MCF 10A (cell line): ENCODE measurements at regions not wholly inside any gene's neighbourhood (a gene's known extent, or its start where the extent isn't known, plus 50 kb on each side); places are given as distances from the start of the nearest gene placed in this dataset.

Experiments used
- BruUV-seq: library from RNA; stranded (reverse); fragments of 400-500 nt; replicated peaks from 2 replicates; lab custom pipeline; 2021; lab: Mats Ljungman, UMichigan
- CTCF ChIA-PET: fragments of 300-600 bp; sonication (Branson Sonifier 250); formaldehyde crosslinking; extraction: SDS; loops from one replicate; lab custom pipeline; 2021; ENCODE audit warnings: antibody characterized with exemption, inconsistent platforms; lab: Yijun Ruan, JAX
- POLR2A ChIA-PET: fragments of 300-600, 350-650 bp; sonication (Branson Sonifier 250); formaldehyde crosslinking; extraction: SDS; loops from one replicate; lab custom pipeline; 2020; ENCODE audit warnings: antibody characterized with exemption, inconsistent platforms; lab: Yijun Ruan, JAX
- DNase-seq: peaks from one replicate; pipeline ENCODE4 v3.0.0-alpha.2; 2018; ENCODE audit not compliant: unreplicated experiment
- H3K27ac Mint-ChIP-seq: one replicate; pipeline ENCODE4 v1.8.0; 2022; ENCODE audit warnings: mild to moderate bottlenecking, low read depth, mixed read lengths; ENCODE audit not compliant: unreplicated experiment
- H3K27me3 Mint-ChIP-seq: one replicate; pipeline ENCODE4 v1.8.0; 2022; ENCODE audit warnings: mixed read lengths; ENCODE audit not compliant: insufficient read depth, unreplicated experiment
- H3K36me3 Mint-ChIP-seq: one replicate; pipeline ENCODE4 v1.8.0; 2022; ENCODE audit warnings: mild to moderate bottlenecking, moderate library complexity, mixed read lengths; ENCODE audit not compliant: insufficient read depth, unreplicated experiment
- H3K4me1 Mint-ChIP-seq: one replicate; pipeline ENCODE4 v1.8.0; 2022; ENCODE audit warnings: mixed read lengths; ENCODE audit not compliant: insufficient read depth, unreplicated experiment
- H3K4me3 Mint-ChIP-seq: one replicate; pipeline ENCODE4 v1.8.0; 2022; ENCODE audit warnings: mild to moderate bottlenecking, moderate library complexity, mixed read lengths; ENCODE audit not compliant: unreplicated experiment
- H3K9me3 Mint-ChIP-seq: one replicate; pipeline ENCODE4 v1.8.0; 2022; ENCODE audit warnings: mixed read lengths; ENCODE audit not compliant: unreplicated experiment
- intact Hi-C: fragments of 100-400 bp; cut with micrococcal nuclease; formaldehyde crosslinking; loops from 2 replicates; pipeline ENCODE4 v1.14.1; 2022
- TF ChIP-seq, protein P1 (sequence below): fragments of 200-600 bp; IDR thresholded peaks from one replicate; pipeline ENCODE4 v1.8.0; 2022; ENCODE audit warnings: antibody characterized with exemption, mild to moderate bottlenecking; ENCODE audit not compliant: unreplicated experiment

GRCh38 chr4:53816561-53816960 lies 225.3 kb upstream of the LNX1 start:
- CTCF ChIA-PET: interaction anchor here (1.1 kb wide), 1 partner anchor 834 kb away, joined by 3 read pairs; no protein-coding TSS in a partner anchor
- H3K27ac Mint-ChIP-seq: no peak overlapping the region
- POLR2A ChIA-PET: no interaction called here

GRCh38 chr4:53815281-53815680 lies 224.0 kb upstream of the LNX1 start:
- H3K4me1 Mint-ChIP-seq: no peaks in the 10 kb centered on the region
- BruUV-seq: no TSS peak
- no peaks in the 10 kb centered on the region for H3K27me3 Mint-ChIP-seq
- TF ChIP-seq, protein P1, sequence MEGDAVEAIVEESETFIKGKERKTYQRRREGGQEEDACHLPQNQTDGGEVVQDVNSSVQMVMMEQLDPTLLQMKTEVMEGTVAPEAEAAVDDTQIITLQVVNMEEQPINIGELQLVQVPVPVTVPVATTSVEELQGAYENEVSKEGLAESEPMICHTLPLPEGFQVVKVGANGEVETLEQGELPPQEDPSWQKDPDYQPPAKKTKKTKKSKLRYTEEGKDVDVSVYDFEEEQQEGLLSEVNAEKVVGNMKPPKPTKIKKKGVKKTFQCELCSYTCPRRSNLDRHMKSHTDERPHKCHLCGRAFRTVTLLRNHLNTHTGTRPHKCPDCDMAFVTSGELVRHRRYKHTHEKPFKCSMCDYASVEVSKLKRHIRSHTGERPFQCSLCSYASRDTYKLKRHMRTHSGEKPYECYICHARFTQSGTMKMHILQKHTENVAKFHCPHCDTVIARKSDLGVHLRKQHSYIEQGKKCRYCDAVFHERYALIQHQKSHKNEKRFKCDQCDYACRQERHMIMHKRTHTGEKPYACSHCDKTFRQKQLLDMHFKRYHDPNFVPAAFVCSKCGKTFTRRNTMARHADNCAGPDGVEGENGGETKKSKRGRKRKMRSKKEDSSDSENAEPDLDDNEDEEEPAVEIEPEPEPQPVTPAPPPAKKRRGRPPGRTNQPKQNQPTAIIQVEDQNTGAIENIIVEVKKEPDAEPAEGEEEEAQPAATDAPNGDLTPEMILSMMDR: no peak
- H3K9me3 Mint-ChIP-seq: no peaks in the 10 kb centered on the region
- H3K27ac Mint-ChIP-seq: no peak overlapping the region
- DNase-seq: no peak
- intact Hi-C loops: no loop called here
- no peak overlapping the region for H3K4me3 Mint-ChIP-seq
- ChIA-PET CTCF (no interaction called here), POLR2A (no interaction called here)
- H3K36me3 Mint-ChIP-seq: no peaks in the 10 kb centered on the region

More at GRCh38 chr4:53816561-53816960, 225.3 kb upstream of the LNX1 start:
- Mint-ChIP-seq H3K36me3 (no peaks in the 10 kb centered on the region), H3K27me3 (no peaks in the 10 kb centered on the region), H3K4me3 (no peak overlapping the region), H3K9me3 (no peaks in the 10 kb centered on the region), H3K4me1 (no peaks in the 10 kb centered on the region)
- BruUV-seq: no TSS peak
- intact Hi-C loops: no loop called here
- TF ChIP-seq, protein P1: no peak
- DNase-seq: no peak

DNA sequence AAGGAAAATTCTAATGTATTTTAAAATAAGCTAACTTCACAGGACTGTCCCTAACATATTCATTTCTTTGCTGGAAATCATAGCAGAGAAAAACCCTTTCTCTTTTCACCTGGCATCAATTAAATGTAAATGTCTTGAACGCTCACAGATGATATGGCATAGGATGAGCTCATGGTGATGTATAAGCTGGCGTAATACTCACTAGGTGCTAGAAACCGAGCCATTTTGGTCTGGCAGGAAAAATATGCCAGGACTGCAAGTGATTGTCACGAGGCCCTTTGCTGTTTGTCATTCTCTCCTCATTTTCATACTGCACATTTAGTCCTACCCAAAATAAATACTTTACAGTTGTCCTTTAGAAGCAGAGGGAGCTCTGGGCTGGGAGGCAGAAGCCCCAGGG lies 222.7 kb upstream of the LNX1 start:
- Mint-ChIP-seq H3K4me3 (no peak overlapping the region), H3K36me3 (no peaks in the 10 kb centered on the region), H3K4me1 (no peaks in the 10 kb centered on the region), H3K27me3 (no peaks in the 10 kb centered on the region), H3K9me3 (no peaks in the 10 kb centered on the region), H3K27ac (no peak overlapping the region)
- TF ChIP-seq, protein P1: no peak
- intact Hi-C loops: no loop called here
- CTCF ChIA-PET: interaction anchor here (0.8 to 1.4 kb wide), 4 partner anchors 9 to 80 kb away, joined by 3 to 5 read pairs (median 4); no protein-coding TSS in a partner anchor
- BruUV-seq: no TSS peak
- POLR2A ChIA-PET: no interaction called here
- no peak for DNase-seq

- no peak for DNase-seq
- no peak overlapping the region for H3K27ac Mint-ChIP-seq
- H3K27me3 Mint-ChIP-seq: no peaks in the 10 kb centered on the region
- intact Hi-C loops: no loop called here
- no peaks in the 10 kb centered on the region for H3K9me3 Mint-ChIP-seq
- H3K36me3 Mint-ChIP-seq: no peaks in the 10 kb centered on the region
- no peaks in the 10 kb centered on the region for H3K4me1 Mint-ChIP-seq
- H3K4me3 Mint-ChIP-seq: no peak overlapping the region
- TF ChIP-seq, protein P1: no peak
- CTCF ChIA-PET: no interaction called here
- no TSS peak for BruUV-seq
- POLR2A ChIA-PET: no interaction called here
Measured at GRCh38 chr4:53810643-53811042, 219.4 kb upstream of the LNX1 start.
